ENCODE measurements at regions not wholly inside any gene's neighbourhood (a gene's known extent, or its start where the extent isn't known, plus 50 kb on each side); places are given as distances from the start of the nearest gene placed in this dataset.

GRCh38 chrX:15143825-15144121 is 126.1 kb downstream of the ASB9 start:
- DNase-seq (ENCODE audit: insufficient read length, low spot score) (no peak), FAIRE-seq (no peak)
- no peak for TF ChIP-seq POLR2A (IDR thresholded peaks at IDR 0.05; ENCODE audit: low read depth, low read length)

GRCh38 chrX:15143050-15143824 is 126.6 kb downstream of the ASB9 start:
- no peak for TF ChIP-seq POLR2A (IDR thresholded peaks at IDR 0.05; ENCODE audit: low read depth, low read length)
- no peak for DNase-seq (ENCODE audit: insufficient read length, low spot score)
- no peak for FAIRE-seq

GRCh38 chrX:15142084-15142715 is 127.7 kb downstream of the ASB9 start:
- no peak for FAIRE-seq
- TF ChIP-seq POLR2A (IDR thresholded peaks at IDR 0.05; ENCODE audit: low read depth, low read length): no peak
- no peak for DNase-seq (ENCODE audit: insufficient read length, low spot score)

- DNase-seq (ENCODE audit: insufficient read length, low spot score): no peak
- FAIRE-seq: no peak
- TF ChIP-seq POLR2A (IDR thresholded peaks at IDR 0.05; ENCODE audit: low read depth, low read length): no peak
These were observed 133.1 kb downstream of the ASB9 start for GRCh38 chrX:15136795-15137194.

- no peak for FAIRE-seq
- TF ChIP-seq POLR2A (IDR thresholded peaks at IDR 0.05; ENCODE audit: low read depth, low read length): no peak
- DNase-seq (ENCODE audit: insufficient read length, low spot score): no peak
These were observed 140.5 kb downstream of the ASB9 start for GRCh38 chrX:15129412-15129811.

- FAIRE-seq: no peak
- no peak for DNase-seq (ENCODE audit: insufficient read length, low spot score)
- no peak for TF ChIP-seq POLR2A (IDR thresholded peaks at IDR 0.05; ENCODE audit: low read depth, low read length)
These were observed 141.0 kb downstream of the ASB9 start for GRCh38 chrX:15128861-15129260.

GRCh38 chrX:15127010-15127409 is 142.9 kb downstream of the ASB9 start:
- DNase-seq (ENCODE audit: insufficient read length, low spot score) (no peak), FAIRE-seq (no peak)
- TF ChIP-seq POLR2A (IDR thresholded peaks at IDR 0.05; ENCODE audit: low read depth, low read length): no peak

GRCh38 chrX:15116900-15117299 is 153.0 kb downstream of the ASB9 start:
- no peak for TF ChIP-seq POLR2A (IDR thresholded peaks at IDR 0.05; ENCODE audit: low read depth, low read length)
- no peak for FAIRE-seq
- no peak for DNase-seq (ENCODE audit: insufficient read length, low spot score)

GRCh38 chrX:15114743-15115566 is 154.9 kb downstream of the ASB9 start:
- no peak for TF ChIP-seq POLR2A (IDR thresholded peaks at IDR 0.05; ENCODE audit: low read depth, low read length)
- FAIRE-seq (no peak), DNase-seq (ENCODE audit: insufficient read length, low spot score) (no peak)

- TF ChIP-seq POLR2A (IDR thresholded peaks at IDR 0.05; ENCODE audit: low read depth, low read length): no peak
- no peak for FAIRE-seq
- no peak for DNase-seq (ENCODE audit: insufficient read length, low spot score)
These were observed 162.4 kb downstream of the ASB9 start for GRCh38 chrX:15107367-15107988.

- DNase-seq (ENCODE audit: insufficient read length, low spot score) (no peak), FAIRE-seq (no peak)
- TF ChIP-seq POLR2A (IDR thresholded peaks at IDR 0.05; ENCODE audit: low read depth, low read length): no peak
These were observed 171.4 kb downstream of the ASB9 start for GRCh38 chrX:15098505-15098904.

GRCh38 chrX:15087747-15088146 is 182.1 kb downstream of the ASB9 start:
- no peak for TF ChIP-seq POLR2A (IDR thresholded peaks at IDR 0.05; ENCODE audit: low read depth, low read length)
- no peak for FAIRE-seq
- no peak for DNase-seq (ENCODE audit: insufficient read length, low spot score)

GRCh38 chrX:15073313-15073712 is 196.6 kb downstream of the ASB9 start:
- no peak for FAIRE-seq
- TF ChIP-seq POLR2A (IDR thresholded peaks at IDR 0.05; ENCODE audit: low read depth, low read length): no peak
- DNase-seq (ENCODE audit: insufficient read length, low spot score): no peak

GRCh38 chrX:15072880-15073279 is 197.0 kb downstream of the ASB9 start:
- DNase-seq (ENCODE audit: insufficient read length, low spot score): no peak
- FAIRE-seq: no peak
- TF ChIP-seq POLR2A (IDR thresholded peaks at IDR 0.05; ENCODE audit: low read depth, low read length): no peak

Data from H54 (cell line).